PC-9 (cell line): ENCODE measurements at regions not wholly inside any gene's neighbourhood (a gene's known extent, or its start where the extent isn't known, plus 50 kb on each side); places are given as distances from the start of the nearest gene placed in this dataset.

Source experiments
- EZH2 ChIP-seq: fragments of 200-600 bp; sonication (generic); IDR thresholded peaks from 2 replicates; pipeline ENCODE4 v1.8.0; 2017; ENCODE audit warnings: antibody characterized with exemption, low read depth
- TF ChIP-seq, protein P1 (sequence below): fragments of 200-600 bp; sonication (generic); conservative IDR thresholded peaks from 2 replicates; pipeline ENCODE4 v1.6.1; 2017; ENCODE audit warnings: mixed run types, antibody characterized with exemption, mild to moderate bottlenecking, moderate library complexity

- TF ChIP-seq, protein P1, sequence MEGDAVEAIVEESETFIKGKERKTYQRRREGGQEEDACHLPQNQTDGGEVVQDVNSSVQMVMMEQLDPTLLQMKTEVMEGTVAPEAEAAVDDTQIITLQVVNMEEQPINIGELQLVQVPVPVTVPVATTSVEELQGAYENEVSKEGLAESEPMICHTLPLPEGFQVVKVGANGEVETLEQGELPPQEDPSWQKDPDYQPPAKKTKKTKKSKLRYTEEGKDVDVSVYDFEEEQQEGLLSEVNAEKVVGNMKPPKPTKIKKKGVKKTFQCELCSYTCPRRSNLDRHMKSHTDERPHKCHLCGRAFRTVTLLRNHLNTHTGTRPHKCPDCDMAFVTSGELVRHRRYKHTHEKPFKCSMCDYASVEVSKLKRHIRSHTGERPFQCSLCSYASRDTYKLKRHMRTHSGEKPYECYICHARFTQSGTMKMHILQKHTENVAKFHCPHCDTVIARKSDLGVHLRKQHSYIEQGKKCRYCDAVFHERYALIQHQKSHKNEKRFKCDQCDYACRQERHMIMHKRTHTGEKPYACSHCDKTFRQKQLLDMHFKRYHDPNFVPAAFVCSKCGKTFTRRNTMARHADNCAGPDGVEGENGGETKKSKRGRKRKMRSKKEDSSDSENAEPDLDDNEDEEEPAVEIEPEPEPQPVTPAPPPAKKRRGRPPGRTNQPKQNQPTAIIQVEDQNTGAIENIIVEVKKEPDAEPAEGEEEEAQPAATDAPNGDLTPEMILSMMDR: no peak
- no peak for TF ChIP-seq EZH2
These were observed 359.3 kb downstream of the HGF start for GRCh38 chr7:81410471-81411117.
